Subcutaneous abdominal adipose tissue (tissue), 5 donors: ENCODE measurements at regions not wholly inside any gene's neighbourhood (a gene's known extent, or its start where the extent isn't known, plus 50 kb on each side); places are given as distances from the start of the nearest gene placed in this dataset.

Experiments used
- H3K27ac ChIP-seq: one replicate; pipeline ENCODE4 v1.7.0; 2013; ENCODE audit warnings: low read depth, mild to moderate bottlenecking, inconsistent platforms, low read length, moderate library complexity
- H3K27me3 ChIP-seq, 5 donors: one replicate each; pipeline ENCODE4 v1.7.0; 2013; ENCODE audit warnings: low read length in 5 of 5, inconsistent platforms in 1 of 5; ENCODE audit not compliant: control insufficient read depth in 5 of 5, insufficient read depth in 4 of 5
- H3K36me3 ChIP-seq, 5 donors: one replicate each; pipeline ENCODE4 v1.7.0; 2013; ENCODE audit warnings: low read length in 5 of 5; ENCODE audit not compliant: control insufficient read depth in 5 of 5, insufficient read depth in 5 of 5
- H3K4me1 ChIP-seq, 5 donors: one replicate each; pipeline ENCODE4 v1.7.0; 2013; ENCODE audit warnings: low read length in 5 of 5, mild to moderate bottlenecking in 3 of 5, moderate library complexity in 1 of 5; ENCODE audit not compliant: control insufficient read depth in 5 of 5, insufficient read depth in 5 of 5
- H3K4me3 ChIP-seq, 5 donors: one replicate each; pipeline ENCODE4 v1.7.0; 2013; ENCODE audit warnings: low read length in 5 of 5, low read depth in 1 of 5
- H3K9ac ChIP-seq, 5 donors: one replicate each; pipeline ENCODE4 v1.7.0; 2013; ENCODE audit warnings: low read length in 5 of 5, mild to moderate bottlenecking in 4 of 5, moderate library complexity in 3 of 5
- H3K9me3 ChIP-seq, 5 donors: one replicate each; pipeline ENCODE4 v1.7.0; 2013; ENCODE audit warnings: low read length in 5 of 5; ENCODE audit not compliant: control insufficient read depth in 5 of 5
- donor health status: healthy.
- donor health status: healthy.
- donor health status: healthy.
- donor health status: healthy.
- donor health status: healthy.

DNA sequence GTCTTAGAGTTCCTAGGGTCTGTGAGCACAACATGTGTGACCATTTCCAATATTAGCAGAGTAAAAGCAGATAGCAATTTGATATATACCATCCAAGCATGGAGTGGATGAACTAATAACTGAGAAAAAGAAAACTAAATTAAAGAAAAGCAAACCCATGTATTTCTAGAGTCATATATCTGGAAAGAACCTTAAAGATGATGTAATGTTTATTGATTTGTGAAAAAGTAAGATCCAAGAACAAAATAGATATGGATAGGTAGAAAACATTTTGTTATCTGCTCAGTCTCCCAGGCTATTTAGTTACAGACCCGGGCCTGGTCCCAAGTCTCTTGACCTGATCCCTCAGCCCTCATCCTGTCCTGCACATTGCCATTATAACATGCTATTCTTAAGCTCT, 526.8 kb downstream of the EPM2A start:
- H3K4me1 ChIP-seq: peaks cover 0 to 11% (median 3%) of the 10 kb centered on the region in 5 donors
- H3K9ac ChIP-seq: no peak overlapping the region
- H3K27me3 ChIP-seq: no peaks in the 10 kb centered on the region
- no peak overlapping the region for H3K4me3 ChIP-seq
- no peaks in the 10 kb centered on the region for H3K9me3 ChIP-seq
- no peaks in the 10 kb centered on the region for H3K36me3 ChIP-seq
- no peak overlapping the region for H3K27ac ChIP-seq

DNA sequence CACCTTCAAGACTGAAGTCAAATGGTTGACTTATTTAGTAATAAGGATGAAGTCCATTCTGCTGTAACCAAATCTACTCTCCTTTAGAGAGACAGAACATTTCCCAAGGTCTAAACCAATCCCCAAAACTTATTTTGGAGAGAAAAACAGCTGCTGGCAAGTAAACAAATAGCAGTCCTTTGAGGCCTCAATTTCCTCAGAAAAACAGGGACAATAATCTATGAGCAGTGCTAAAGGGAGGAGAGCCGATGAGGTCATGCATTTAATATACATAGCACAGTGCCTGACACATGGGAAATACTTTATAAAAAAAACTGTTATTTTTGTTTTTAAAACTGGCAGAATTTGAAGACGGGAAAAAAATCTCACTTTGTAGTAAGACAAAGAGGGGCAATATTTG, 526.0 kb downstream of the EPM2A start:
- Histone ChIP-seq H3K27me3 (no peaks in the 10 kb centered on the region), H3K4me1 (peaks cover 0 to 11% (median 3%) of the 10 kb centered on the region in 5 donors), H3K4me3 (no peak overlapping the region), H3K9ac (no peak overlapping the region), H3K27ac (no peak overlapping the region), H3K36me3 (no peaks in the 10 kb centered on the region), H3K9me3 (no peaks in the 10 kb centered on the region)

DNA sequence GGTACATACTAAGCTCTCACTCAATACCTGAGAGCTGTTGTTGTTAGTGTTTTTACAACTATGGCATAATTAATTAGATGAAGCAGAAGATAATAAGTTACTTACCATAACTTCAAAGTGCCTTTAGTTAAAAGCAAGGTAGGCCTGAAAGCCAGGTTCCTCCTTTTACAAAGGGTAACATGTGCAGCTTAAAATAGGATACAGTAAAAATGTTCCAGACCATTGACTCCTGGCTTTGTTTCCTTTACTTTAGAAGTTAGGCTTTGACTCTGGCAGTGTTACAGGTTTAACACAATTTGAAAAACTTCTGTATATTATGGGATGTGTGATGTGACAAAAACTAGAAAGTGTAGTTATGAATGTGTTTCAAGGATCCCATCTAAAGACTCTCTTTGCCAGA, 522.5 kb downstream of the EPM2A start:
- Histone ChIP-seq H3K9ac (no peak overlapping the region), H3K27me3 (no peaks in the 10 kb centered on the region), H3K4me1 (peaks cover 0 to 10% (median 0%) of the 10 kb centered on the region in 5 donors), H3K36me3 (no peaks in the 10 kb centered on the region), H3K4me3 (no peak overlapping the region), H3K27ac (no peak overlapping the region), H3K9me3 (no peaks in the 10 kb centered on the region)

DNA sequence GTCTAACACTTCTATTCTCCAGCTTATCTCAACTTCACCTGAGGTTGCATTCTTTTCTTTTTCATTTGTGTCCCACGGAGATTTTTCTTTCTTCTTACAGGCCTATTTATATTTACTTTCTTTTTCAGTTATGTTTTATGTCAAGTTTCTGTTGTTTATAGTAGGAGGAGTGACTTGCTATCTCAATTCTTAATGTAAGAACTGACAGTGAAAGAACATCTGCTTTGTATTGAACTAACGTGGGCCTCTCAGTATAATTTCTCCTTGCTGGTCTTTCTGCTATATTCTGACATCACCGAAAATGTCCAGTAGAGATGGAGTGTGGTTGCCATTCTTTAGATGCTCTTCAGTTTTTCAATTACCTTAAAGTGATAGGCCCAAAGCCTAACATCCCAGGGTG, 521.7 kb downstream of the EPM2A start:
- Histone ChIP-seq H3K36me3 (no peaks in the 10 kb centered on the region), H3K27ac (no peak overlapping the region), H3K4me1 (peaks cover 0 to 10% (median 0%) of the 10 kb centered on the region in 5 donors), H3K4me3 (no peak overlapping the region), H3K27me3 (no peaks in the 10 kb centered on the region), H3K9ac (no peak overlapping the region), H3K9me3 (no peaks in the 10 kb centered on the region)

DNA sequence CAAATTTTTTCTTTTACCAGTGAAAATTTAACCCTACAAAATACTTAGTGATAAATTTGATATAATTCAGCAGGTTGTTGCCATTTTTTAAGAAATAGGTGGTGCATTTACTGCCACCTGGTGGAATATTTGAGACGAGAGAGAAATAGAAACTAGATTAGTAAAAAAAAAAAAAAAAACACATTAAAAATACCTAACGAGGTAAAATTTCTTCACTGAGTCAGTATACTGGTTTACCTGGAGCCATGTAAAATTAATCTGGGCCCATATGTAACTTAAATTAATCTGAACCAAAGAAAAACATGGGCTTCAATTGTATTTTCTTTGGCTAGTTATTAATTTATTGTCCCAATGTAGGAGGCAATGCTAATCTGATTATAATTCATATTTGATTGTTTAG, 520.8 kb downstream of the EPM2A start:
- Histone ChIP-seq H3K4me3 (no peak overlapping the region), H3K27ac (no peak overlapping the region), H3K9ac (no peak overlapping the region)

DNA sequence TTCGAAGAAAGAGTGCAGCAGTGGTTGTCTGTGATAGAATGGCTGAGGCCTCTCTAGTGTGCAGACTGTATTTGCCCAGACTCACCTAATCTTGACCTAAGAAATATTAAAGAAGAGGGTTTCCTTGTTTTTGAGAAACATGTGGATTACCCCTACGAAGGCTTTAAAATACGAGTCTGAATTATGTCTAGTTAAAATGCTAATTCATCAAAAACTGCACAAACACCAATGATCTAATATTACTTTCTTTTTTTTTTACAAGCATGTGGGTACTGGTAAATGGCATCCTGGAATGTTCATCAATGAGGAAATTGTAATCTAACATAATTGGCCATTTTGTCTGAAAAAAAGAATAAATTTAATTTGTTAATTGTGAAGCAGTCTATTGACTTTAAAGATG, 510.9 kb downstream of the EPM2A start:
- no peaks in the 10 kb centered on the region for H3K36me3 ChIP-seq
- no peak overlapping the region for H3K4me3 ChIP-seq
- no peaks in the 10 kb centered on the region for H3K27me3 ChIP-seq
- no peak overlapping the region for H3K27ac ChIP-seq
- no peaks in the 10 kb centered on the region for H3K9me3 ChIP-seq
- no peaks in the 10 kb centered on the region for H3K4me1 ChIP-seq
- H3K9ac ChIP-seq: no peak overlapping the region

More for the DNA sequence above, 520.8 kb downstream of the EPM2A start:
- peaks cover 0 to 4% (median 0%) of the 10 kb centered on the region in 5 donors for H3K4me1 ChIP-seq
- no peaks in the 10 kb centered on the region for H3K9me3 ChIP-seq
- H3K36me3 ChIP-seq: no peaks in the 10 kb centered on the region
- no peaks in the 10 kb centered on the region for H3K27me3 ChIP-seq

DNA sequence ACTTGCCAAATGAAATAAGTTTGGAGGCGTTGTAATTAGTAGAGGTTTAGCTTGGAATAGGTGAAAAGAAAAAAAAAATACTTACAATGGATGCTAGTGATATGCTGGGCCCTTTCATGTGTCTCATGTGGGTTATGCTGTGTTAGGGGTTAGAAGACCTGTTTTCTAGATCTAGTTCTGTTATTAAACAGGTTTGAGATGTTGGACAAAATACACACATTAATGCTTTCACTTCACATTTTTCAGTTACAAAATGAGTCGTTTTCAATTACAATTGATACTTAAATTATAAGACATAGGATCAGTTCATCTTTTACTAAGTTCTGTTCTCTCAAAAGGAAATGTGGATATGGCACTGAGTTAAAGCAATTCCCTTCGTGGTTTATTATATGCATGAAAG, 509.8 kb downstream of the EPM2A start:
- no peaks in the 10 kb centered on the region for H3K4me1 ChIP-seq
- H3K9ac ChIP-seq: no peak overlapping the region
- H3K27ac ChIP-seq: no peak overlapping the region
- H3K9me3 ChIP-seq: no peaks in the 10 kb centered on the region
- H3K4me3 ChIP-seq: no peak overlapping the region
- H3K36me3 ChIP-seq: no peaks in the 10 kb centered on the region
- no peaks in the 10 kb centered on the region for H3K27me3 ChIP-seq

DNA sequence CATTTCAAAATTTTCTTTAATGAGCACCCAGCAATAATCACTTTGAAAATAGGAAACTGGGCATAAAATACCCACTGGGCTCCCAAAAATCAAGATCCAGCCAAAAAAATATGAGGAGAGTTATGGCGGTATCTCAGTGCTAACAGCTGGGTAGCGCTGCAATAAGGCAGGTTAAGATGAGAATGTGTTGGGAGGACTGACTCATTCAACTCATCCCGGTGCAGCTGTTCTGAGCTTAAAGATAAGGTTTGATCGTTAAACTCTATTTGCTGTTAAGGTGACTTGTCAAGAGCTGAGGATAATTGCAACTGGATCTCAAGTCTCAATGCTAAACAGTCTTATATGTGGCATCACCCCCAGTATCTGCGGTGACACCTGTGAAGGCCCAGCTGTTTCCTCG, 507.7 kb downstream of the EPM2A start:
- H3K9ac ChIP-seq: no peak overlapping the region
- no peaks in the 10 kb centered on the region for H3K9me3 ChIP-seq
- H3K27me3 ChIP-seq: no peaks in the 10 kb centered on the region
- no peak overlapping the region for H3K4me3 ChIP-seq
- no peaks in the 10 kb centered on the region for H3K4me1 ChIP-seq
- no peaks in the 10 kb centered on the region for H3K36me3 ChIP-seq
- no peak overlapping the region for H3K27ac ChIP-seq

DNA sequence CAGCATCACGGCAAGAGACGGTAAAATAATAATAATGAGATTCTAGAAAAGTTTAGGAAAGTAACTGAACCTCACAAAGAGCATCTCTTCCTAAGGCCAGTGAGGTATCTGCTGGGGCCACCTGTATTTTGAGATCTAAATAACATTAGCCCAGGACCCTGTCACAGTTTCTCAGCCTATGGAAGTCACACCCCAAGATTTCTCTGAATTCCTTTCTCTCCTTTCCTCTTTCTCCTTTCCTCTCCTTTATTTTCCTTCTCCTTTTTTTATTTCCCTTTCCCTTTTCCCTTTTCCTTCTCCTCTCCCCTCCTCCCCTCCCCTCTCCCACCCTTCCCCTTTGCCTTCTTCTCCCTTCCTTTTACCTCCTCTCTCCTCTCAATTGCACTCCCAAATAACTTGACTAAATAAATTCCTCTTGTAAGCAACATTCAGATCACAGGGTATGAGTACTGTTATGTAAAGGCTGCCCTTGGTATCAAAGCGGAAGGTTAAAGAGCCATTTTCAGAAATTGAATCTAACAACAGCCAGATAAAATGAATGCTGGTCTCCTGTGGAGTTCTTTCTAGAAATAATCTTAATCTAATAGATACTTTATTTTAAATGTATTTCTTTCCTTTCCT, 506.2 kb downstream of the EPM2A start:
- no peaks in the 10 kb centered on the region for H3K4me1 ChIP-seq
- no peak overlapping the region for H3K9ac ChIP-seq
- no peaks in the 10 kb centered on the region for H3K9me3 ChIP-seq
- no peaks in the 10 kb centered on the region for H3K36me3 ChIP-seq
- no peak overlapping the region for H3K27ac ChIP-seq
- H3K27me3 ChIP-seq: no peaks in the 10 kb centered on the region
- H3K4me3 ChIP-seq: no peak overlapping the region

DNA sequence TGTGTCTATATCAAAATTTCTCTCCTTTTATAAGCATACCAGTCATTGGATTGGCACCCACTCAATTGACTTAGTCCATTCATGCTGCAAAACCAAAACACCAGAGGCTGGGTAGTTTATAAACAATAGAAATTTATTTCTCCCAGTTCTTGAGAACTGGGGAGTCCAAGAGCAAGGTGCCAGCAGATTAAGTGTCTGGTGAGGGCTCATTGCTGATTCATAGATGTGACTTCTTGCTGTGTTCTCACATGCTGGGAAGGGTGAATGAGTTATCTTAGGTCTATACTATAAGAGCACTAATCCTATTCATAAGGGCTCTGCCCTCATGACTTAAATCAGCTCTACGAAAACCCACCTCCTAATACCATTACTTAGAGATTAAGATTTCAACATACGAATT, 501.4 kb downstream of the EPM2A start:
- Histone ChIP-seq H3K9me3 (no peaks in the 10 kb centered on the region), H3K27me3 (no peaks in the 10 kb centered on the region)

DNA sequence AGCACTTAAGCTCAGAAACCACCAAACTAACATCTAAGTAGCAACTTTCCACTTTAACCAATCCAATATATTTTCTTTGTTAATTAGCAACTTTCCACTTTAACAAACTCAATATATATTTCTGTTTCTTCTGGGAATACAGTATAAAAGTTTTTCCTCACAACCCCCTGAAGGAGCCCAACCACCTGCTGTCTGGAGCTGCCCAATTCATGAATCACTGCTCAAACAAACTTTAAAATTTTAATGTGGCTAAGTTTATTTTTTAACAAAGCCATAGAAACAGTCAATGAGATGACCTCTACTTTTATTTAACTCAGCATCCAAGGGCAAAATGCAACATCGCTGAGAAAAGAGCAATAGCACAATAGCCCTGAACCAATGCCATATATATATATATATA, 500.1 kb downstream of the EPM2A start:
- no peaks in the 10 kb centered on the region for H3K4me1 ChIP-seq
- H3K9ac ChIP-seq: no peak overlapping the region
- no peaks in the 10 kb centered on the region for H3K27me3 ChIP-seq
- no peak overlapping the region for H3K27ac ChIP-seq
- H3K9me3 ChIP-seq: no peaks in the 10 kb centered on the region
- H3K36me3 ChIP-seq: no peaks in the 10 kb centered on the region
- H3K4me3 ChIP-seq: no peak overlapping the region

More for the DNA sequence above, 501.4 kb downstream of the EPM2A start:
- Histone ChIP-seq H3K4me3 (no peak overlapping the region), H3K9ac (no peak overlapping the region), H3K27ac (no peak overlapping the region), H3K36me3 (no peaks in the 10 kb centered on the region), H3K4me1 (no peaks in the 10 kb centered on the region)
